GM13976 (cell line): ENCODE measurements at regions not wholly inside any gene's neighbourhood (a gene's known extent, or its start where the extent isn't known, plus 50 kb on each side); places are given as distances from the start of the nearest gene placed in this dataset.

Experiments
- DNase-seq: peaks from one replicate; pipeline ENCODE4 v3.0.0; 2012; ENCODE audit warnings: low spot score
- in situ Hi-C: fragments of 300-500 bp; cut with MboI; formaldehyde crosslinking; loops from one replicate; pipeline ENCODE4 v1.12.0; 2022; ENCODE audit warnings: low sequenced_read_pairs, mixed read lengths, inconsistent platforms; ENCODE audit not compliant: unreplicated experiment
- TF ChIP-seq, protein P1 (sequence below): IDR thresholded peaks from 2 replicates; pipeline ENCODE4 v1.5.1; 2012; ENCODE audit warnings: borderline replicate concordance, mild to moderate bottlenecking; ENCODE audit not compliant: insufficient read depth; ENCODE audit errors: extremely low read depth, missing control alignments, control extremely low read depth

DNA sequence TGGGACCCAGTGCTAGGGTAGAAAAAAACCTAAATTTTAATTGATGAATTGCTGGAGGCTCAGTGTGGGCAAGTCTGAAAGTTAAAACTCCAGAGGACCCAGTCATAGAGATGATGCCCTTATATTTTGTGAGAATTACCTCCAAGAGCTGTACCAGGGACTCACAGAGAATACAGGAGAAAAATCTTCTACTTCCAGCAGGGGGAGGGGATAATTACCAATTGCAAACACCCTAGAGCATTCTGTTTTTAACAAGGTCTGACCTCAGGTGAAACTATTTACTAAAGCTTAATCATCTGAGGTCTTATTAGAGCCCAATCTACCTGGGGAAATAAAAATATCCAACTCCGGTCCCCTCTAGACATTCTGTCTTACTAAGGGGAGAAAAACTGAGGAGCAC, 994.7 kb upstream of the MIR17HG start:
- TF ChIP-seq, protein P1, sequence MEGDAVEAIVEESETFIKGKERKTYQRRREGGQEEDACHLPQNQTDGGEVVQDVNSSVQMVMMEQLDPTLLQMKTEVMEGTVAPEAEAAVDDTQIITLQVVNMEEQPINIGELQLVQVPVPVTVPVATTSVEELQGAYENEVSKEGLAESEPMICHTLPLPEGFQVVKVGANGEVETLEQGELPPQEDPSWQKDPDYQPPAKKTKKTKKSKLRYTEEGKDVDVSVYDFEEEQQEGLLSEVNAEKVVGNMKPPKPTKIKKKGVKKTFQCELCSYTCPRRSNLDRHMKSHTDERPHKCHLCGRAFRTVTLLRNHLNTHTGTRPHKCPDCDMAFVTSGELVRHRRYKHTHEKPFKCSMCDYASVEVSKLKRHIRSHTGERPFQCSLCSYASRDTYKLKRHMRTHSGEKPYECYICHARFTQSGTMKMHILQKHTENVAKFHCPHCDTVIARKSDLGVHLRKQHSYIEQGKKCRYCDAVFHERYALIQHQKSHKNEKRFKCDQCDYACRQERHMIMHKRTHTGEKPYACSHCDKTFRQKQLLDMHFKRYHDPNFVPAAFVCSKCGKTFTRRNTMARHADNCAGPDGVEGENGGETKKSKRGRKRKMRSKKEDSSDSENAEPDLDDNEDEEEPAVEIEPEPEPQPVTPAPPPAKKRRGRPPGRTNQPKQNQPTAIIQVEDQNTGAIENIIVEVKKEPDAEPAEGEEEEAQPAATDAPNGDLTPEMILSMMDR = no peak
- no peak for DNase-seq
- in situ Hi-C loops = no loop called here

GRCh38 chr13:90355162-90355751, 992.2 kb upstream of the MIR17HG start:
- in situ Hi-C loops = no loop called here
- TF ChIP-seq, protein P1 = no peak
- no peak for DNase-seq

DNA sequence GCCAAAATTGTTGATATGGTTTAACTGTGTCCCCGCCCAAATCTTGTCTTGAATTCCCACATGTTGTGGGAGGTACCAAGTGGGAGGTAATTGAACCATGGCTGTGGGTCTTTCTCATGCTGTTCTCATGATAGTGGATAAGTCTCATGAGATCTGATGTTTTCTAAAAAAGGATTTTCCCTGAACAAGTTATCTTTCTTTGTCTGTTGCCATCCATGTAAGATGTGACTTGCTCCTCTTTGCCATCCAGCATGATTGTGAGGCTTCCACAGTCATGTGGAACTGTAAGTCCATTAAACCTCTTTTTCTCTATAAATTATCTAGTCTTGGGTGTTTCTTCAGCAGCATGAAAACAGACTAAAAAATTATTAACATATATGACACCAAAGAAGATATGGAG, 986.7 kb upstream of the MIR17HG start:
- TF ChIP-seq, protein P1 = no peak

GRCh38 chr13:90362707-90363106, 984.8 kb upstream of the MIR17HG start:
- no peak for DNase-seq
- in situ Hi-C loops = no loop called here
- TF ChIP-seq, protein P1 = no peak

More for the DNA sequence above, 986.7 kb upstream of the MIR17HG start:
- no peak for DNase-seq
- in situ Hi-C loops = no loop called here

GRCh38 chr13:90365130-90365529, 982.4 kb upstream of the MIR17HG start:
- no peak for DNase-seq
- TF ChIP-seq, protein P1 = no peak

GRCh38 chr13:90374168-90374567, 973.3 kb upstream of the MIR17HG start:
- no peak for DNase-seq
- TF ChIP-seq, protein P1 = no peak
- in situ Hi-C loops = no loop called here

More at GRCh38 chr13:90365130-90365529, 982.4 kb upstream of the MIR17HG start:
- in situ Hi-C loops = no loop called here
